HCEC 1CT (cell line): ENCODE measurements at regions not wholly inside any gene's neighbourhood (a gene's known extent, or its start where the extent isn't known, plus 50 kb on each side); places are given as distances from the start of the nearest gene placed in this dataset.
A peak's percentile ranks its signal among the peaks of the same experiment; 100 is the strongest.
"Not testable (repeated sequence)": the region's sequence is repeated elsewhere in the genome, so short reads cannot be mapped to it uniquely, and the experiment has no call there.

Experiments used
- DNase-seq: peaks from one replicate; pipeline ENCODE4 v3.0.0-alpha.2; 2017

DNA sequence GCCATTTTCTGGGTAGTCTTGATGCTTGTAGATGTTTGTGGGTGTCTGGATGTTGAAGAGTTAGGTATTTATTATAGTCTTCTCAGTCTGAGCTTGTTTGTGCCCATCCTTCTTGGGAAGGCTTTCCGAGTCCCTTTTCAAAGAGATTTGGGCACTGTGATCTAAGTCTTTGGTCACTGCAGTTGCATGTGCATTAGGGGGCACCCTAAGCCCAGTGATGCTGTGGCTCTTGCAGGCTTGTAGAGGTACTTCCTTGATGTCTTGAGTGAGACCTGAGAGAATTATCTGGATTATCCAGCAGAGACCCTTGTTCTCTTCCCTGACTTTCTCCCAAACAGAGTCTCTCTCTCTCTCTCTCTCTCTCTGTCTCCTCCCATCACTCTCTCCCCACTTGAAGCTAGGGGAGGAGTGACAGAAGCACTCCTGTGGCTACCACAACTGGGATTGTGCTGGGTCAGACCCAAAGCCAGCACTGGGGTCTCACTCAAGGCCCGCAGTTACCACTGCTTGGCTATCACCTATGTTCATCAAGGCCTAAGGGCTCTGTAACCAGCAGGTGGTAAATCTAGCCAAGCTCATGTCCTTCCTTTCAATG lies 68.5 kb downstream of the TMCO5A start:
- DNase-seq: peak; percentile 74

- no peak for DNase-seq
These were observed 69.9 kb downstream of the TMCO5A start for GRCh38 chr15:38004218-38004861.

- DNase-seq: no peak
These were observed 71.7 kb downstream of the TMCO5A start for GRCh38 chr15:38005953-38006808.

DNA sequence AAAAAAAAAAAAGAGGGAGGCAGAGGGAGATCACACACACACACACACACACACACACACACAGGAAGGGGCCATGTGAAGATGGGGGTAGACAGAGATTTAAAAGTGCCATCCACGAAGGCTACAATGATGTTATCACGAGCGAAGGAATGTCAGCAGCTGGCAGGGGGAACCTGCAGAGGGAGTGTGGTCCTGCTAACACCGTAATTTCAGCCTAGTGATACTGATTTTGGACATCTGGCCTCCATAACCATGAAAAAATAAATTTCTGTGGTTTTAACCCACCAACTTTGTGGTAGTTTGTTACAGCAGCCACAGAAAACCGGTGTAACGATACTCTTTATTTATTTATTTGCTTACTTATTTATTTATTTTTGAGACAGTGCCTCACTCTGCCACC lies 76.0 kb downstream of the TMCO5A start:
- DNase-seq: no peak

DNA sequence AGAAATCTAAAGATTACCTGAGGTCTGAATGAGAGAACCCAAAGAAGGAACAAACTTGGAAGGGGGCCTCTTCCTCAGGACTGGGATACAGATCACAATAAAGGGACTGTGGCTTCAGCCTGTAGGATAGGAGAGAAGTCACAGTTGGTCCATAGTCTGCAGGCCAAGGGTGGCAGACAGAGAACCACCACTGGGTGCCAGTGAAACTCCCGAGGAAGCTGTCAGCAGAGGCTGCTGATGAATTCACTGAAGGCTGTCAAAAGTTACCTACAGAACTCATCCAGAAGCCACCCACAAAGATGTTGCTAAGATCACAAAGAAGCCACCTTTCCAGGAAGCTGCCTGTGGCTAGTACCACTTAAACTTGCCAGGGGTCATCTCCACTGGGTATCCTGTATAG lies 78.5 kb downstream of the TMCO5A start:
- no peak for DNase-seq

DNA sequence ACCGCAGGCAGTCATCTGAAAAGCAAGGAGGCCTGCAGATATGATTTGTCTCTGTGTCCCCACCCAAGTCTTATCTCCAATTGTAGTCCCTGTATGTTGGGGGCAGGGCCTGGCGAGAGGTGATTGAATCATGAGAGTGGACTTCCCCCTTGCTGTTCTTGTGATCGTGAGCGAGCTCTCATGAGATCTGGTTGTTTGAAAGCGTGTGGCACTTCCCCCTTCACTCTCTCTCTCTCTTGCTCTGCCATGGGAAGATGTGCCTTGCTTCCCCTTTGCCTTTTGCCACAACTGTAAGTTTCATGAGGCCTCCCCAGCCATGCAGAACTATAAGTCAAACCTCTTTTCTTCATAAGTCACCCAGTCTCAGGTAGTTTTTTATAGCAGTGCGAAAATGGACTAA lies 83.3 kb downstream of the TMCO5A start:
- no peak for DNase-seq

DNA sequence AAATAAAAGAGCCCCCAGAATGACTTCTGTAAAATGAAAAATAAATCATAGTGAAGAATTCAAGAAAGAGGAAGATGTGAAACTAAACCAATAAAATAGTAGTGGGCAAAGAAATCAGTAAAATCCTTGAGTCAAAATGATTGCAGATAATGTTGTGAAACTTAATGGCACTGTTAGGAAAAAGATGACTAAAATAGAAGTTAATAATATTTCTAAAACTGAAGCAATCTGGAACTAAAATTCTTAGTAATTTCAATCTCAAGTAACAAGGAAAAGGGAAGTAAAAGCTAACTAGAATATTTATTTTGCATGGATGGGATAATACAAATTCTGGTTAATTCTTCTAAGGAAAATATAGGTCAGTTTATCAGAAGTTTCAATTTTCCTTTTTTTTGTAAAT lies 84.6 kb downstream of the TMCO5A start:
- DNase-seq: no peak

DNA sequence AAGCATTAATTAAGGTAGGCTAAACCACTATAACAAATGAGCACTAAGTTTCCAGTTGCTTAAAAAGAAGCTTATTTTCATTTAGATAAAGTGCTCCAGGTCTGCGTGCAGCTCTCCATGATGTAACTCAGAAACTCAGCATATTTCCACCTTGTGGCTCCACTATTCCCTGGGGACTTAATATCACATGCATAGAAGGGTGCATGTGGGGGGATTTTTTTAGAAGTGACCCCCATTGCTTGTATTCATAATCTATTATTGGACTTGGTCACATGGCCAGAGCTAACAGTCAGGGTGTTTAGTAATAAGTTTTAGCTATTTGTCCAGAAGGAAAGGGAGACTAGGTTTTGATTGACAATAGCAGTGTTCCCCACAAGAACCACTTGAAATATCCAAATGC lies 86.8 kb downstream of the TMCO5A start:
- no peak for DNase-seq

- DNase-seq: no peak
These were observed 90.1 kb downstream of the TMCO5A start for GRCh38 chr15:38024293-38025091.

GRCh38 chr15:38025656-38026055 lies 91.2 kb downstream of the TMCO5A start:
- not testable (repeated sequence) for DNase-seq

- DNase-seq: peak; percentile 36
These were observed 94.4 kb downstream of the TMCO5A start for GRCh38 chr15:38028869-38029268.

- no peak for DNase-seq
These were observed 95.3 kb downstream of the TMCO5A start for GRCh38 chr15:38029736-38030135.

DNA sequence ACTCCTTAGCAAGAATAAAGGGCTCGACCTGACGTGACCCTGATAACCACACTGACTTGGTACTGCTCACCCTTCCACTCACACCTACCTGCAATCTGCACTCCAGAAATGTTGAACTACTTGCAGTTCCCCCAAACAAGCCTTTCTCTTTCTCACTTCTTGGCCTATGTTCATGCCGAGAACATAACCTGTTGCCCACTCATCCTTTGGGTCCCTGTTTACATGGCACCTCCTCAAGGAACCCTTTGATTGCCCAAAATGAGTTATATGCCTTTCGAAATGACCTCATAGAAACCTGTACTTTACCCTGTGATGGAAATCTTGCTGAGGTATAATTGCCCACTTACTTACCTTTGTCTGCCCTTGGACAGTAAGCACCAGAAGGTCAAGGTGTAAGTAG lies 96.2 kb downstream of the TMCO5A start:
- DNase-seq: no peak

- no peak for DNase-seq
These were observed 101.3 kb downstream of the TMCO5A start for GRCh38 chr15:38035701-38036100.

GRCh38 chr15:38036790-38037338 lies 102.4 kb downstream of the TMCO5A start:
- no peak for DNase-seq

DNA sequence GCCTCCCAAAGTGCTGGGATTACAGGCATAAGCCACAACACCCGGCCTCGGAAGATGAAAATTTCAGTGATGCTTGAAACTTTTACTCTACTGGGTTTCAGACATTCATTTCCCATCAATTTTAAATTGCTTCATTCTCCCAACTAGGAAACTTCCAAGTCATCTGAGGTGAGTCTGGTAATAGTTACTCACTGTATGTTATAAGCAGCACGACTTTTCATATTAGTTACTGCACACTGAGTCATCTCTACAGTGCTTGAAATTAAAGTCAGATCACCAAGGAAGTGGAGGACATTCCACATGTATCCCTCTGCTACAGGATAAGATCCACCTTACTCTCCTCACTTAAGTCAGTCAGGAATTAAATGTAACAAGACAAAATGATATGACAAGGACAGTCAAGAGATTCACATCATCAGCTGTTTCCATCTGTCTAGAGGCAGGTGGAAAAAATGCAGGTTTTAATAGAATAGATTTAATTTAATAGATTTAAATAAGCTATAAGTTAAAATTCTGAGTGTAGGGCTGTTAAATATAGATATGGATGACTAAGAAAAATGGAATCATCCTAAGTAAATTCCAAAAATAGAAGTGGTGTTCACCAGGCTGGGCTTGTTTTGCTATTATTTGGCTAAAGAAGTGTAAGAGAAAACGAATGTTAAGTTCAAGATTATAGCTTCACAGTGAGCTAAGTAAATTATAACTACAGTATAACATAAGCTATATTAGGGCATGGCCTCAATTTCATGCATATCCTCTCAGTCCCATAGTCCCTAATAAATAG lies 104.4 kb downstream of the TMCO5A start:
- DNase-seq: peak; percentile 95

DNA sequence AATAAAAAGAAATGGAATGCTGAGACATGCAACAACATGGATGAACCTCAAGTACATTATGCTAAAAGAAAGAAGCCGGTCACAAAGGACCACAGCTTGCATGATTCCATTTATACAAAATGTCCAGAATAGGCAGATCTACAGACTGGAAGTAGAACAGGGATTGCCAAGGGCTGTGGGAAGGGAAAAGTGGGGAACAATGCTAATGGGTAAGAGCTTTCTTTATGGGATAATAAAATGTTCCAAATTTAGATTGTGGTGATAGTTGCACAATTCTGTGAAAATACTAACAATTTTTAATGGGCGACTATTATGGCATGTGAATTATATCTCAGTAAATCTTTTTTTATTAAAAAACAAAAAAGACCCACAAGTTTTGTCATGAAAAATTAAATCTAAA lies 106.2 kb downstream of the TMCO5A start:
- DNase-seq: no peak

DNA sequence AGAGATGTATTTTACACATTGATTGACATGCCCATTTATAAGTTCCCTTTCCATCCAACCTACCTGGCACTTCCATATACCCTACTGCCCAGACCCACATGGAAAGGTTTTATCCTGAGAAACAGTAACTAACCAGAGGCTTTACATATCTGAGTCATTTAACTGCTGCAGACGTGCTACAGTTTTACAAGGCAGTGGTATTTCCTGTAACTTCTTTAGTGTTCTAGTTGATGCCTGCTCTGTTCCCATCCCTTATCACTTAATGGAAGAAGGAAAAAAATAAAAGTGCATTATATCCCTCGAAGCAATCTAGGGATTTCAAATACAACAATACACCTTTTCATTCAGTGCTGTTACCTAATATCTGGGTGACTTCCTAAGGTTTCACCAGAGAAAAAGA lies 107.1 kb downstream of the TMCO5A start:
- DNase-seq: peak; percentile 78

- DNase-seq: no peak
These were observed 107.8 kb downstream of the TMCO5A start for GRCh38 chr15:38042211-38042610.

GRCh38 chr15:38042707-38043445 lies 108.4 kb downstream of the TMCO5A start:
- DNase-seq: no peak
